Epithelial cell of esophagus (primary cell): ENCODE measurements at regions not wholly inside any gene's neighbourhood (a gene's known extent, or its start where the extent isn't known, plus 50 kb on each side); places are given as distances from the start of the nearest gene placed in this dataset.
"Not testable (repeated sequence)": the region's sequence is repeated elsewhere in the genome, so short reads cannot be mapped to it uniquely, and the experiment has no call there.

ENCODE experiments used
- DNase-seq: peaks from one replicate; pipeline ENCODE4 v3.0.0; 2010; ENCODE audit warnings: low read depth
- H3K4me3 ChIP-seq: 2 replicates; pipeline ENCODE4 v1.5.1; 2011; ENCODE audit warnings: mild to moderate bottlenecking, low read length, control low read depth
- CTCF ChIP-seq: IDR thresholded peaks from 2 replicates; pipeline ENCODE4 v1.5.1; 2011; ENCODE audit warnings: low read depth, mild to moderate bottlenecking, low read length, control low read depth, inconsistent platforms; ENCODE audit not compliant: insufficient read depth; ENCODE audit errors: missing control alignments

- no peak for DNase-seq
- TF ChIP-seq CTCF = no peak
- no peak overlapping the region for H3K4me3 ChIP-seq
Observed at GRCh38 chr1:60916199-60916598, 166.2 kb upstream of the NFIA start.

GRCh38 chr1:60915441-60915840 is 166.9 kb upstream of the NFIA start:
- H3K4me3 ChIP-seq = no peak overlapping the region
- no peak for TF ChIP-seq CTCF
- DNase-seq = no peak

- no peak overlapping the region for H3K4me3 ChIP-seq
- DNase-seq = no peak
- TF ChIP-seq CTCF = no peak
Observed at GRCh38 chr1:60914982-60915381, 167.4 kb upstream of the NFIA start.

DNA sequence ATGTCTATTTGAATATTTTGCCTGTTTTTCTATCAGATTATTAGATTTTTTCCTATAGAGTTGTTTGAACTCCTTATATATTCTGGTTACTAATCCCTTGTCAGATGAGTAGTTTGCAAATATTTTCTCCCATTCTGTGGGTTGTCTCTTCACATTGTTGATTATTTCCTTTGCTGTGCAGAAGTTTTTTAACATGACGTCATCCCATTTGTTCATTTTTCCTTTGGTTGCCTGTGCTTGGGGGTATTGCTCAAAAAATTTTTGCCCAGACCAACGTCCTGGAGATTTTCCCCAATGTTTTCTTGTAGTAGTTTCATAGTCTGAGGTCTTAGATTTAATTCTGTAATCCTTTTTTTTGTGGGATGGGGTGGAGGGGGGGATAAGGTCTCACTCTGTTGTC is 168.7 kb upstream of the NFIA start:
- DNase-seq, H3K4me3 ChIP-seq: not testable (repeated sequence)

DNA sequence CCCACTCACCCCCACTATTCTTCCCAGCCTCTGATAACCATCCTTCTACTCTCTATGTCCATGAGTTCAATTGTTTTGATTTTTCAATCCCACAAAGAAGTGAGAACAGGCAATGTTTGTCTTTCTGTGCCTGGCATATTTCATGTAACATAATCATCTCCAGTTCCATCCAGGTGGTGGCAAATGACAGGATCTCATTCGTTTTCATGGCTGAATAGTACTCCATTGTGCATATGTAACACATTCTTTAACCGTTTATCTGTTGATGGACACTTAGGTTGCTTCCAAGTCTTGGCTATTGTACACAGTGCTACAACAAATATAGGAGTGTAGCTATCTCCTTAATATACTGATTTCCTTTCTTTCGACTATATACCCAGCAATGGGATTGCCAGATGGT is 169.3 kb upstream of the NFIA start:
- no peak overlapping the region for H3K4me3 ChIP-seq
- TF ChIP-seq CTCF = no peak
- no peak for DNase-seq

GRCh38 chr1:60911966-60912697 is 170.2 kb upstream of the NFIA start:
- no peak for TF ChIP-seq CTCF
- no peak overlapping the region for H3K4me3 ChIP-seq
- no peak for DNase-seq

DNA sequence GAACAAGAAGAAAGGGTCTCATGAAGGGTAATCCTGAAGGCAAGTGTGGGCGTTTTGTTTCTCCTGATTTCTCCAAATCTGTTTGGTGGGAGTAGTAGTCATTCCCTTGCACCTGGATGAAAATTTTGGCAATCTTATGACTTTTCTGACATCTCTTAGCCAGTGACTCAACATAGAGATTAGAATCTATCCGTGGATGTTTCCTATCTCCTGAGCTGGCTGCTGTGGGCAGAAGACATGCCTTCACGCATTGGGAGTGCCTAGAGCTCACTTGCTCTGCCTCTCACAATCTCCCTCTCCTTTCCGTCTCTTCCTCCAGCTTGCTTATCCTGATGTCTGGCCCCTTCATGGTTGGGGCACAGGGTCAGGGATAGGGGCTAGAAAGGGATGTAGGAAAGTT is 174.2 kb upstream of the NFIA start:
- no peak for DNase-seq
- TF ChIP-seq CTCF = no peak
- no peak overlapping the region for H3K4me3 ChIP-seq
